Retinal pigment epithelial cell (primary cell): ENCODE measurements at regions not wholly inside any gene's neighbourhood (a gene's known extent, or its start where the extent isn't known, plus 50 kb on each side); places are given as distances from the start of the nearest gene placed in this dataset.

Source experiments
- DNase-seq: peaks from one replicate; pipeline ENCODE4 v3.0.0-alpha.2; 2010; ENCODE audit warnings: low read depth
- H3K4me3 ChIP-seq: 2 replicates; pipeline ENCODE4 v1.5.1; 2011; ENCODE audit warnings: mild to moderate bottlenecking, low read length, control low read depth, moderate library complexity
- TF ChIP-seq, protein P1 (sequence below): conservative IDR thresholded peaks from 2 replicates; pipeline ENCODE4 v1.5.1; 2011; ENCODE audit warnings: low read depth, low read length, control low read depth, inconsistent platforms

- DNase-seq: no peak
- no peak overlapping the region for H3K4me3 ChIP-seq
- TF ChIP-seq, protein P1, sequence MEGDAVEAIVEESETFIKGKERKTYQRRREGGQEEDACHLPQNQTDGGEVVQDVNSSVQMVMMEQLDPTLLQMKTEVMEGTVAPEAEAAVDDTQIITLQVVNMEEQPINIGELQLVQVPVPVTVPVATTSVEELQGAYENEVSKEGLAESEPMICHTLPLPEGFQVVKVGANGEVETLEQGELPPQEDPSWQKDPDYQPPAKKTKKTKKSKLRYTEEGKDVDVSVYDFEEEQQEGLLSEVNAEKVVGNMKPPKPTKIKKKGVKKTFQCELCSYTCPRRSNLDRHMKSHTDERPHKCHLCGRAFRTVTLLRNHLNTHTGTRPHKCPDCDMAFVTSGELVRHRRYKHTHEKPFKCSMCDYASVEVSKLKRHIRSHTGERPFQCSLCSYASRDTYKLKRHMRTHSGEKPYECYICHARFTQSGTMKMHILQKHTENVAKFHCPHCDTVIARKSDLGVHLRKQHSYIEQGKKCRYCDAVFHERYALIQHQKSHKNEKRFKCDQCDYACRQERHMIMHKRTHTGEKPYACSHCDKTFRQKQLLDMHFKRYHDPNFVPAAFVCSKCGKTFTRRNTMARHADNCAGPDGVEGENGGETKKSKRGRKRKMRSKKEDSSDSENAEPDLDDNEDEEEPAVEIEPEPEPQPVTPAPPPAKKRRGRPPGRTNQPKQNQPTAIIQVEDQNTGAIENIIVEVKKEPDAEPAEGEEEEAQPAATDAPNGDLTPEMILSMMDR: no peak
These were observed 74.1 kb upstream of the KLHL14 start for GRCh38 chr18:32846896-32847295.

GRCh38 chr18:32840962-32841361 lies 68.1 kb upstream of the KLHL14 start:
- TF ChIP-seq, protein P1: no peak
- no peak overlapping the region for H3K4me3 ChIP-seq
- DNase-seq: no peak

- TF ChIP-seq, protein P1: no peak
- DNase-seq: no peak
- H3K4me3 ChIP-seq: no peak overlapping the region
These were observed 63.1 kb upstream of the KLHL14 start for GRCh38 chr18:32835951-32836350.

DNA sequence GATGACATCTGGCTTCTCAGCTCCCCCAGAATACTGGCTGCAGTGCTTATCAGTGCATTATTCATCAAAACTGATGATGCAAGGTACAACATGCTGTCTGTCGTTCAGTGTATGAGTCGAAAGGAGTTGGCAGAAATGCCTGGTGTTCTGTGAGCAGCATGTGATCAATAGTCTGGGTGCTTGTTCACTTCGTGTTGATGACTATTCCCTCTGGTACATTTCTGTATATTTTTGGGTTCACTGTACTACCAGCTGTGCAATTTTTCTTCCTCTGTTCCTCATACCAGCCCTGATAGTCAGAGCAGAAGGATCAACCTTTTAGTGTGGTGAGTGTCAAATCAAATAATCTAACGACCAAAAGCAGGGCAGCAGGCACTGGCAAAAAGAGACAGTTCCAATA lies 59.0 kb upstream of the KLHL14 start:
- TF ChIP-seq, protein P1: no peak

DNA sequence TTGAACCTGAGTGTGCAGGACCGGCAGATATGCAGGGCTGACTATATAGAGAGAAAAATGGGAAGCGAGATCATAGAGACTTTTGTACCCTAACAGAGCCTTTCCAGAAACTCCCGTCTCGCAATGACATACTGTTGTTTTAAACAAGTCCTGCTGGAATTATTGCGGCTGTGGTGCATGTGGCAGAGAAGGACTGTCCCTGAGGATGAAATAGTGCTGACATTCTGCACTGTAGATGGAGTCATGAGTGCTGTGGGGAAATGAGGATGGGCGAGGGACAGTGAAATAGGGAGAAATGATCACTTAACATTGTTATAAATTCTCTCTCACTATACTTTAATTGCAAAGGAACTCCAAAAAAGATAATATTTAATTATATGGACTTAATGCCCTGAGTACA lies 50.4 kb upstream of the KLHL14 start:
- TF ChIP-seq, protein P1: no peak
- DNase-seq: no peak
- no peak overlapping the region for H3K4me3 ChIP-seq

More for the DNA sequence above, 59.0 kb upstream of the KLHL14 start:
- no peak overlapping the region for H3K4me3 ChIP-seq
- no peak for DNase-seq
